GM19468 (cell line): ENCODE measurements at regions not wholly inside any gene's neighbourhood (a gene's known extent, or its start where the extent isn't known, plus 50 kb on each side); places are given as distances from the start of the nearest gene placed in this dataset.

Experiments used
- ATAC-seq: cut with Tn5 transposase; IDR thresholded peaks from one replicate; pipeline ENCODE4 v1.9.1; 2021; ENCODE audit warnings: mild to moderate bottlenecking, moderate library complexity, moderate number of reproducible peaks; ENCODE audit not compliant: unreplicated experiment; ENCODE audit errors: extremely low read depth

DNA sequence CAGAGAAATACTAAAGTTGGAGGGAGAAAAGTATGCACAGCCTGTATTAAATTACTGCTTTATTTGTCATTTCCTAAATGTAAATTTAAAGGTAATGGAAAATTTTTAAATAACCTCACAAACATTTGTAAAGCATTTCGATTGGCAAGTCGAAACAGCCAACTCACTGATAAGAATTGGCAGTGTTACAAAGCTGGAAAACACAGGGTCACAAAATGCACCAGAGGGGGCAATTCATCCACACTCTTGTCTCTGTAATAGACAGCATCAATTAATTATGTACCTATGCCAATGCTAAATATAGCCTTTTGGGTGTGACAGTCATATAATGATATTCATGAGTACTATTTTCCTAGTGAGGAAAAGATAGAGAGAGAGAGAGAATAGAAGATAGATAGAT is 140.6 kb upstream of the PRLR start:
- ATAC-seq, result no peak

DNA sequence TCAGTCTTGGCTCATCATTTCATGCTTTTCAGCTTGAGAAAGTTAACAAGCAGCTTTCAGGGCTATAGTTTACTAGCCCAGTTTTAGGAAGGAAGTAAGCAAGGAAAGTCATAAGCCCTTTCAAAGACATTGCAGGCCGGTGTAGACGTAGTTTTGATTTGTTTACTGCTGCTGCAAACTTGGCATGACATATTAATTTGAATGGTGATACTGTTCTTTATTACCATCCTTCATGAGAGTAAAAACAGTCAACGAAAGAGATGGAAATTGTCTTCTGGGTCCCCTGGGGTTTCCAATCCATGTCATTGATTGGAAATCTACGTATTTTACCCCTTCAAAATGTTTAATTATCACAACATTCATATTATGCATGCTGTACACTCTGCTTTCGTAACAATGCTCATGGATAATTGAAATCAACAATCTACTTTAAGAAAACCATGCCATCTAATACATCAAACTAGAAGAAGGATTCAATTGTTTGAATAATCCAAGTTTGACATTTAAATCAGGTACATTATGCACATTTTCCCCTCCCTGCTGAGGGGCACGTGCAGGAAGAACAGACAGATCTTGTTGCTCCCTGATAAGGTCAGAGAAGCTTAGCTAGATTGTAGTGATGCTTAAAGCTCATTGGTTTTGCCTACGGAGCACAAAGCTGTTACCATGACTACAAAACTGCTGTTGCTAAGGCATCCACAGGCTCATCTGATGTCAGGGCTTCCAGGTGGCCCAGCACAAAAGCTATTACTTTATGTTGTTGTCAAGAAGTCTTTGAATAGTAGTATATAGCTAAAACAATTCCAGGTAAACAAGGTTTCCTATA is 139.9 kb upstream of the PRLR start:
- ATAC-seq, result no peak

DNA sequence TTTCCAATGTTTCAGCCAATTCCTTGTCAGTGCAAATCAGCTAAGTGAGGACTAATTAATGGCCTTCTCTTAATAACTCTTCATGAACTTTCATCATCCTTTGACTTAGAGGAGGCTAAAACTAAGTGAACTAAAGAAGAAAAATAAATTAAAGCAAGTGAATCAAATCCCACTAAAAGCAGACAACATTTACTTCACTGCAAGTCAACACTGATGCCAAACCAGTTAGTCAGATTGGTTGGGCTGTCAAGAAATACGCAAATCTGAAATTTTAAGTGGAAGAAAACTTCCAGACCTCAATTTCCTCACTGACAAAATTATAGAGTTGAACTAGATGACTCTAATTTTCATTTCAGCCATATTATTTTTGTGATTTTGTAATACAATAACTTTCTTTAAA is 137.2 kb upstream of the PRLR start:
- ATAC-seq, result no peak

DNA sequence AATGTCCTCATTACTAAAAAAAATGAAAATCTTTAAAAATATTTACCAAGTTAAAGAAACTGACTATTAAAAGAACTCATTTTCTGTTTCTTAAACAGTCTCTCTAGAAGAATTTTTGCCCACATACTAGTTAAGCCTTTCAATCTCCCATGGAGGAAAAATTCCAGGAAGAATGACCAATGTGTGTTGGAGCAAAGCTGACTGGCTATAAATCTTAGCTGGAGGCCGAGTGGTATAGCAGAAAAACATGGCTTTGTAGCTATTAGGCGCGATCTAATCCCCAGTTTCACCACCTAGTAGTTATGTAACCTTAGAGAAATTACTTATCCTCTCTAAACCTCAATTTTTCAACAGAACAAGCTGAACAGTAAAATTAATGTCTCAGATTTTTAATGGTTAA is 135.5 kb upstream of the PRLR start:
- no peak for ATAC-seq

DNA sequence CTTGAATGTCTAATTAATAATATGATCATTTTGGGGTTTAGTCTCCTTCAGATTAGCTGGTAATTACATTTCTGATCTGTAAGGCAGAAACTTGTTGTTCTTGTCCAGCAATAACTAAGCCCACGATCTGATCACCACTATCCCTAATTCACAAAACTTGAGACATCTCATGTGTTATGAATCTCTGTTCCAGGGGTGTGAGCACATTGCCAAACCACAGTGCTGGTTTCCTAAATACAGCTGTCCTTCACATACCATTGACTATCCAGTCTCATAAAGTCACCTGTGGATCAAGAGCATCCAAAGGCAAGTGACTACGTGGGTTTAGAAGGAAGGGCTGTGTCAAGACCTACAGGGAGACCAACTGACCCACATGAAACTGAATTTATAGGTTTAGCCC is 134.1 kb upstream of the PRLR start:
- ATAC-seq, result no peak

DNA sequence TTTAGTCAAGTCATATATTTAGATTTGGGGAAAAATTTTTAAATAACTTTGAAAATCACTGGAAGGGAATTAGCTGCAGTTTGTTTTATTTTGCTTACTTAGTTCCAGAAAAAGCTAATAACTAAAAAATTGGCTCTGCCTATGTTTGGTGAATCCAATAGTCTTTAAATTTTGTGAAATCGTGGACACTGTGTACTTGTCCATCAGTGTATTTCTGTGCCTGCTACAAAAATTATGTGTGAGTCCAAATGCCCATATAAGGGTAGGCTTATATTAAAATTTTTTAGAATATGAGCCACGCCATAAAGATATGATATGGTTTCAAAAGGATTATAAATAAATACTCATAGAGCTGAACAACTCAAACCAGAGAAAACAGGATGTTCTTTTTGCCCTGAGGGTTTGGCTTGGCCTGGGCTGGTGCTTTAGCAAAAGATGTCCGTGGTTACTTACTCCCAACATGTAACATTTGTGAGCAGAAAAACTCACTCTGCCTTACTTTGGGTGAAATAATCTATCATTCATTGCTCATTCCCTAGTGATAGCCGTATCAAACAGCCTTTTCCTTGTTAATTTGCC is 133.2 kb upstream of the PRLR start:
- no peak for ATAC-seq

DNA sequence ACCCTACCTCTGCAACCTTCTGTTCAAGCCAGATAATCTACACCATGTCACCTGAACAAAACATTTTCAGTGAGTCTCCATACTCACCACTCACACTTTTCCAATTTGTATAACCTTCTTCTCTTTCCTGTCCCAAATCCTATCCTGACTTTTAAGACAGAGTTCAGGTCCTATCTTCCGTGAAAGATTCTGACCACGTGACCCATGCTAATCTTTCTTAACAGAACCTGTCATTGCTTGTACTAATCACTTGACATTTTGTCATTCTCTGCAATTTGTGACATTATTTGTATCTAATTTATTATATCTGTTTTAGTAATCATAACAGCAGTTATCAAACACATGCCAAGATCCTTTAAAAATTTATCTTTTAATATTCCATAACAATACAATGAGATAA is 132.5 kb upstream of the PRLR start:
- ATAC-seq, result no peak

DNA sequence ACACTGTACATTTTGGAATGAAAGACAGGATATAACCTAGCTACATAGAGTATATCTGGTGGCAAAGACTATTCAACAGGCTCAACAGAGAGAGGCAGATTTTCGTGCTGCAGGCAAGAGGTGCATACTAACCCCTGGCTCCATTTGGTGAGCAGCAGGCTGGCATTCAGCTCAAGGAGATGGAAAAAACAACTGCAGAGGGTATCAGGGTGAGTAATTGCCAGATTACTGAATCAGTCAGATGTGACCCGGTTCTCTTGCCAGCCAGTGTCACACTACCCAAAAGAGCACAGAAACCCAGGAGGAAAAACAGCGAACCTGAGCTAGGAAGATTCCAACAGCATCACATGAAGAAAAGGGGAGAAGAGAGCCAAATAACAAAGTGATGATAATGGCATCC is 130.4 kb upstream of the PRLR start:
- ATAC-seq, result no peak

DNA sequence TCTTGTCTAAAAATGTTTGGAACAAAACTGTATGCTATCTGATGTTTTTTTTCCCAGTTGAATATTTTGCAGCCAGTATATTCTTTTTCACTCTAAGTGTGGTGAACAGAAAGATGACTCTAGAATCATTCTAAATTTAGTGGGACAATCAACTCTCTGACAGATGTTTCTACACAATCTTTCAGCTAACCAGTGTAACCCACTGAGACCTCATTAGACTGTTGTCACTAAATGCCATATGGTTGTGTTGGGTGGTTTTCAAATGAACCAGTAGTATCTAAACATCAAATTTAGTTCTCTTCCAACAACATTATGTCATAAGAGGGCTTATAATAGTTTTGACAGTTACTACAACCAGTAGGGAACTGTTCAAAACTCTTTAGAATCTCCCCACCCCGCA is 129.6 kb upstream of the PRLR start:
- ATAC-seq, result no peak

DNA sequence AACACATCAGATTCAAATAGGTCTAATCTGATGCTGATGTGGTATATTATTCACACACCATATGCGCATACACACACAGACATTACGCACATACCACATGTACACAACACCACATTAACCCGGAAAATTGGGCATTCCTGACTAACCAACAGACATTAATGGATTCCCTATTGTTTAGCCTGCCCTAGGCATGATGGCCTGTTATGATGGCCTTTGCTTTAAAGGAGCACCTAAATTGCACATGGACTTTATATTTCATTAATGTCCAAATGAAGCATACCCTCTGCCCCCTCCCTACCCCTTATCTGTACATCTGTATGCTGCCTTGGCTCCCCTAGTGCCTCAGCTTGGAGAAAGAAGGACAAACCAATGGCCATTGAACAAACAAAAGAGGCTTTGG is 127.7 kb upstream of the PRLR start:
- ATAC-seq, result no peak

DNA sequence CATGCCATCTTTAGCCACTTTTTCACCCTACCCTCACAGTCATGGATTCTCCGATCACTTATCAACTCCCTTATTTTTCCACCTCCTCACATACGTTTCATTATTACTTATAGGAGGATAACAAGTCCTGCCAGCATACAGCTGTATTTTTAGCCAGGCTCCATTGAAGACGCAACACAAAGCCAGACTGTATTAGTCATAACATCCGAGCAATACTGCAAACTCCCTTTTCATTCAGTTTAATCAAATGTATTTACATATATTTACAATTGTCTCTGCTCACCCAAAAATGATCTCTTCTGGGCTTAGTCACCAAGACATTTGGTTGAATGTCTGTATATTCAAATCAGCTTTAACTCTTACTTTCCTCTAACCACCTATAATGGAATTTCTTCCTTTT is 126.4 kb upstream of the PRLR start:
- no peak for ATAC-seq

DNA sequence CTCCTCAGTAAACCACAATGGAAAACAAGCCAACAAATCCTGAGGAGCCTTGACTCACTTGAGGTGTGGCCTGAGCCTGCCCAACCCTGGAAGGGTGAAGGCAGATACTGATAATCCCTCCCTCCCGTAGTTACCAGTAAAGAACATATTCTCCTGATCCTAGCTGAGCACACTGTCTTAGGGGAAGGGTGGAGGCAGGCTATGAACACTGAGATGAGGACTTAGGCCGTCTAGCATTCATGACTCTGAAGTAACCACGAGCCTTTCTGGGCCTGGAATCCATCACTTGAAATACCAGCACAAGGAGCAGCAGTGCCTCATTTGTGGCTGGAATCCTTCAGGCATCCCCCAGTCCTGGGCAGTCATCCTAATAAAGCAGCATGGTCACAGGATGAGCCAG is 124.5 kb upstream of the PRLR start:
- ATAC-seq, result no peak

DNA sequence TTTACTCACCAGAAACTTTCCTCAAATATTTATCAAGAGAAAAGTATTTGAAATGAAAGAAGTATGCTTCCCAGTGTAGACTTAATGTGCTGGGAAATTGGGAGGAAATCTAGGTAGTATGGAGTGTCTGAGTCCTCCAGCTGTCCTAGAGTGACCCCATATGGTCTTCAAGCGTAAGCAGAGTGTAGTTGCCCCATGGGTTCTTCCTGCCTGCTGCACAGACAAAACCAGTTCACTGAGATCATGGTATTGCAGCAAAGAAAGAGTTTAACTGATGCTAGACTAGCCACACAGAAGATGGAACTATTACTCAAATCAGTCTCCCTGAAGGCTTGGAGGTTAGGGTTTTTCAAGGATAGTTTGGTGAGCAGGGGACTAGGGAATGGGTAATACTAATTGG is 114.9 kb upstream of the PRLR start:
- no peak for ATAC-seq

DNA sequence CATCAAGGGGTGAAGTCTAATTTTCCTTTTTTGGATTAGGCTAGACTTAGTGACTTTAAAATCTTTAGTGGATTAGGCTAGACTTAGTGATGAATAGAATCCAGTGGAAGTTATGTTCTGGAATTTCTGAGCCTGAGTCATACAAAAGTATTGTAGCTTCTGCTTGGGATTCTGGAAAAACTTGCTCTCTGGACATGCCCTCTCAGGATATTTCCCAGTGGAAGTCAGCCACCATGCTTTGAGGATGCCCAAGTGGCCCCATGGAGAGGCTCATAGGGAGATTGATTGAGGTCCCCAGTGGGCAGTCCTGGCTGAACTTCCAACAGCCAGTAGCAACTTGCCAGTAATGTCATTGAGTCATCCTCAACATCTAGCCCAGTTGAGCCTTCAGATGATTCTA is 112.4 kb upstream of the PRLR start:
- ATAC-seq, result no peak

DNA sequence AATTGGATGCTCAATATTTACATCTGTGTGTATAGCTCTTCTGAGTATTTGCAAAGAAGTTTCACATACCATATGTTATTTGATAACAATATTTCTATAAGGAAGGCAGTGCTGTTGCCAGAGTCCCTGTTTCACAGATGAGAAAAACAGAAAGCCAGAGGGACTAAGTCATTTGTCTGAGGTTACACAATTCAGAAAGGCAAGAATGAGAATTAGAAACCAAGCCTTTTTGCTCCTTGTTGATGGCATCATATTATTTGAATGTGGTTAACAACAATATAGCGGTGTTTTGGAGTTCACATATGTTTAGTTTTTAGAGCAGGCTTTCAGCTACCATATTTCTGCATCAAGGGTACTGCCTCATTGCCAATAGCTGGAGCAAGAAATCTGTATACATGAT is 110.9 kb upstream of the PRLR start:
- no peak for ATAC-seq

DNA sequence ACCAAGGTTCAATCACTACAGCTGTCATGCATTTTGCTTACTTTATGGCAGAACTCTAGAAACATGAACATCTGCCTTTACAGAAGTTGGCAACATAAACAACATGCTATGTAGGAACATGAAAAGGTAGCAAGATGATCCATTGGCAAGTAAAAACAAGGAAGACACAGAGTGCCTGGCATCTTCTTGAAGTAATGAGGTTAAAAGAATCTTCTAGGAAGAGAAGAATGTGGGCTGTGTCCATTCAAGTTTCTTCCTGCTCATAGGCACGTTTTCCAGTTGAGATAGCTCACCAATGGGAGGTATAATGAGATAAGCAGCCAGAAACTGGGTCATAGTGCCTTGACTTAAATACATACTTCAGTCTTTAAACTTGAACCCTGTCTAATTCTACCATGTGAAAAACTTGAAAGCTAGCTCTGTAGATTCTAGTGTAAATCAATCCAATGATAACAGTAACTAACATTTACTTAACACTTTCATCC is 109.4 kb upstream of the PRLR start:
- no peak for ATAC-seq

DNA sequence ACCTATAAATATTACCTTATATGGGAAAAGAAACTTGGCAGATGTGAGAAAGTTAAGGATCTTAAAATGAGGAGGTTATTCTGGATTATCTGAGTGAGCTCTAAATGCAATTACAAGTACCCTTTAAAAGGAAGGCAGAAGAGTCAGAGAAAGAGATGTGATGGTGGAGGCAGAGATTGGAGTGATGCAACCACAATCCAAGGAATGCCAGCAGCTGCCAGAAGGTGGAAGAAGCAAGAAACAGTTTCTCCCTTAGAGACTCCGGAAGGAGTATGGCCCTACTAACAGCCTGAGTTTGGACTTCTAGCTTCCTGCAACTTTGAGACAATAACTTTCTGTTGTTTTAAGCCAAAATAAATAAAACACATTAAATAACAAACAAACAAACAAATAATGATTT is 108.7 kb upstream of the PRLR start:
- ATAC-seq, result no peak

DNA sequence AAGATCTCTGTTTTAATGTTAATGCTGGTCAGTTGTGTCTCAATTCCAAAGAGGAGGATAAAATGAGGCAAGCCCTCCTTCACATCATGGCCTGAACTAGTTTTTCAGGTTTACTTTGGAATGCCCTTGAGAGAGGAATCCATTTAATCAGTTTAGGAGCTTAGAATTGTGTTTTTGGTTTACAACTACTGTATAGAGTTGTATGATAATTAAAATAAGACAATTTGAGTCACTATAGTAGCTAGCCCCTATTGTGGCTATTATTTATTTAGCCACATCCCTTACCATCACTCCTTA is 107.8 kb upstream of the PRLR start:
- no peak for ATAC-seq

DNA sequence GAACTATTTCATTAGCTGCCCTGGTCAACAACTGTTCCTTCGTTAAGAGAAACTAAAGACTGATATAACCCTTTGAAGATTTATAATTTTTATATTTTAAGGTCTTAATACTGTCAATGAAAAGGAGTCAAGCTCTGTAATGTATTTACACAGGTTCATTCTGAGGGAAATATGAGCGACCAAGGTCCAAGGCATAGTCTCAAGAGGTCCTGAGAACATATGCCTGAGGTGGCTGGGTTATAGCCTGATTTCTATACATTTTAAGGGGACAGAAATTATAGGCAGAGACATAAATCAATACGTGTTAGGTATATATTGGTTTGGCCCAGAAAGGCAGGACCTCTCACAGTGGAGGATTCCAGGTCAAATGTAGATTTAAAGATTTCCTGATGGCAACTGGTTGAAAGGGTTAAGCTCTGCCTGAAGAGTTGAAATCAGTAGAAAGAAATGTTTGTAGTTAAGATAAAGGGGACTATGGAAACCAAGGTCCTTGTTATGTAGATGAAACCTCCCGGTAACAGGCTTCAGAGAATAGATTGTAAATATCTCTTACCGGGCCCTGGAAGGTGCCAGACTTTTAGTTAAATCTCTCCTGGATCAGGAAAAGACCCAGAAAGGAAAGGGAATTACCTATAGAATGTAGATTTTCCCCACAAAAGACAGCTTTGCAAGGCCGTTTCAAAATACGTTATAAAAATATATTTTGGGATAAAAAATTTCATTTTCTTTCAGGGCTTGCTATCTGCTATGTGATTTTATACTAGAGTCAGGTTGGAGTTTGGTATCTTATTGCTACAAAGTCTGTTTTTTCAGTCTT is 107.3 kb upstream of the PRLR start:
- ATAC-seq, result no peak

DNA sequence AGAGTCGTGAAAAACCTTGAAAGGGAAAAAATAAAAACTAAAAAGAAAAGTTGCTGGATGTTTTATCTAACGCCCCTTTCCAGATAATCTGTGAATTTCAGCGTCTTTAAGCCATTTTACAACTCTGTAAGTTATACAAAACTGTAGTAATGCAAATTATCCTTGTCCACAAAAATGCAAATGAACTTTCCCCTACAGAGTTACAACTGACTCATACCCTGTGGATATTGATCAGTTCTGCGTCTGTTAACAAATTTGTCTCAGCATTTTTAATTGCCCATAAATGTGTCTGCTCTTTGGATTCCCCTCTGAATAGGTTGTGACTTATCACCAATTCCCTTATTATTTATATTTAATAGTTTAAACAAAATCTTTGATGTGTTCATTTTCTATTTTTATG is 105.9 kb upstream of the PRLR start:
- no peak for ATAC-seq

DNA sequence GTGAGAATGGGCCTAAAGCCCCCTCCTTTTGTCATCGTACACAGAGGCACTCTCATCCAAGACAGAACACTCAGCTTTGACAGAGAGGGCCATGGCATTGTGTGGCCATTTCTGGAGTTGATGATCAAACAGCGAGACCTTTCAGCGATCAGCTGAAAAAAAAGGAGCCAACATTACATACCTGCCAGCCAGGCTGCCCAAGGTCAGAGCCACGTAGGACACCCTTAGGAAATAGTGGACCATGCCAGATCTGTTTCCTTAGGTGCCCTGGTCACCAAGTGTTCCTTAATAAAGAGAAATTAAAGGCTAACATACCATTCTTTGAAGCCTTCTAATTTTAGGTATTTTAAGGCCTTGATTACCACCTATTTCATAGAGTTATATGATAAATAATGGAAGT is 105.5 kb upstream of the PRLR start:
- no peak for ATAC-seq
